Loucy (cell line): ENCODE measurements at regions not wholly inside any gene's neighbourhood (a gene's known extent, or its start where the extent isn't known, plus 50 kb on each side); places are given as distances from the start of the nearest gene placed in this dataset.

Source experiments
- EZH2phosphoT487 ChIP-seq: fragments of 200-600 bp; IDR thresholded peaks from 2 replicates; pipeline ENCODE4 v1.6.1; 2018; ENCODE audit warnings: antibody characterized with exemption, mild to moderate bottlenecking, moderate library complexity, borderline replicate concordance
- TF ChIP-seq, protein P1 (sequence below): fragments of 200-600 bp; sonication (generic); conservative IDR thresholded peaks from 2 replicates; pipeline ENCODE4 v1.5.1; 2014; ENCODE audit warnings: mild to moderate bottlenecking, antibody characterized with exemption, low read length

GRCh38 chr5:109614301-109614700 lies 75.4 kb upstream of the MAN2A1 start:
- TF ChIP-seq, protein P1, sequence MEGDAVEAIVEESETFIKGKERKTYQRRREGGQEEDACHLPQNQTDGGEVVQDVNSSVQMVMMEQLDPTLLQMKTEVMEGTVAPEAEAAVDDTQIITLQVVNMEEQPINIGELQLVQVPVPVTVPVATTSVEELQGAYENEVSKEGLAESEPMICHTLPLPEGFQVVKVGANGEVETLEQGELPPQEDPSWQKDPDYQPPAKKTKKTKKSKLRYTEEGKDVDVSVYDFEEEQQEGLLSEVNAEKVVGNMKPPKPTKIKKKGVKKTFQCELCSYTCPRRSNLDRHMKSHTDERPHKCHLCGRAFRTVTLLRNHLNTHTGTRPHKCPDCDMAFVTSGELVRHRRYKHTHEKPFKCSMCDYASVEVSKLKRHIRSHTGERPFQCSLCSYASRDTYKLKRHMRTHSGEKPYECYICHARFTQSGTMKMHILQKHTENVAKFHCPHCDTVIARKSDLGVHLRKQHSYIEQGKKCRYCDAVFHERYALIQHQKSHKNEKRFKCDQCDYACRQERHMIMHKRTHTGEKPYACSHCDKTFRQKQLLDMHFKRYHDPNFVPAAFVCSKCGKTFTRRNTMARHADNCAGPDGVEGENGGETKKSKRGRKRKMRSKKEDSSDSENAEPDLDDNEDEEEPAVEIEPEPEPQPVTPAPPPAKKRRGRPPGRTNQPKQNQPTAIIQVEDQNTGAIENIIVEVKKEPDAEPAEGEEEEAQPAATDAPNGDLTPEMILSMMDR, result no peak
- no peak for TF ChIP-seq EZH2phosphoT487
